Large intestine (tissue), 3 donors: ENCODE measurements at regions not wholly inside any gene's neighbourhood (a gene's known extent, or its start where the extent isn't known, plus 50 kb on each side); places are given as distances from the start of the nearest gene placed in this dataset.
"Not testable (repeated sequence)": the region's sequence is repeated elsewhere in the genome, so short reads cannot be mapped to it uniquely, and the experiment has no call there.

Experiments used
- DNase-seq, 2 donors: peaks; one replicate each; pipeline versions ENCODE4 v3.0.0 to v3.0.0-alpha.2; 2013
- H3K27ac ChIP-seq: one replicate; pipeline ENCODE4 v1.5.1; 2013; ENCODE audit warnings: low read length
- H3K27me3 ChIP-seq: 2 replicates; pipeline ENCODE4 v1.6.1; 2013; ENCODE audit warnings: low read length; ENCODE audit not compliant: control insufficient read depth, insufficient read depth
- H3K36me3 ChIP-seq: 2 replicates; pipeline ENCODE4 v1.6.1; 2013; ENCODE audit warnings: low read length; ENCODE audit not compliant: control insufficient read depth, insufficient read depth
- H3K4me1 ChIP-seq: one replicate; pipeline ENCODE4 v1.6.1; 2013; ENCODE audit warnings: low read length; ENCODE audit not compliant: control insufficient read depth, insufficient read depth
- H3K4me3 ChIP-seq: one replicate; pipeline ENCODE4 v1.5.1; 2013; ENCODE audit warnings: low read length
- H3K9me3 ChIP-seq: one replicate; pipeline ENCODE4 v1.6.1; 2013; ENCODE audit warnings: mild to moderate bottlenecking, low read depth, low read length, moderate library complexity; ENCODE audit not compliant: control insufficient read depth
- WGBS: methylation state at CpG from one replicate; pipeline ENCODE4 v1.1.5; 2013; ENCODE audit warnings: low lambda C conversion rate; ENCODE audit not compliant: insufficient coverage; 5-methylcytosine and 5-hydroxymethylcytosine counted together

DNA sequence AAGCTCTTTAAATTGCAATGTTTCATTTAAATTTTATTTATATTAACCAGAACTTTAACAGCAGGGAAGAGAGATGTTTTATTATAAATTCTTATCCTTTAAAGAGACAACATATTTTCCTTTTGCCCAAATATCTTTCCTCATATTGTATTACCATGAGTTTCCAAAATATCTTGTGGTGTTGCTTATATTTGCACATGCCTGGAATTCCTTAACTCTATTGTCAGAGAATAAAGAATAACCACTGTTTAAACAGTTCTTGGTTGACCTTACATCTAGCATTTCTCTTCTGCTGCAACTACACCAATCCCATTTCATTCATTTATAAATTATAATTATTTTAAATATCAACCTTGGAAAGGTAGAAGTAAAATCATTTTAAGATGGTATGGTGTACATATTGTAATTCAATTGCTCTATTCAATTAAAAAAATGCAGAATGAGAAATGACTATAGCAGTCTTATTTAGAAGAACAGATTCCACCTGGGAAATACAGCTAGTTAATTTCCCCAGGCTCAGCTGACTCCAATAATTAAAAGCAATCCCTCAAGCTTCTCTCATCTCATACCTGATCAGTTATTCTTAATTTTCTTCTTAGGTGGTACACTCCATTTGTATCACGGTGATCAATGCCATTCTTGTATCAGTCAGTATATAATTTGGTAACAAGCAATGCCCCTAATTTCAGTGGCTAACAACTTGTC, 923.3 kb downstream of the KCNA4 start:
- no peaks in the 10 kb centered on the region for H3K36me3 ChIP-seq
- H3K27me3 ChIP-seq: no peaks in the 10 kb centered on the region
- WGBS: no CpG with 5 or more reads among the region's 1 CpG

GRCh38 chr11:29087200-29087812, 929.5 kb downstream of the KCNA4 start:
- no peak for DNase-seq
- Histone ChIP-seq H3K36me3 (no peaks in the 10 kb centered on the region), H3K4me1 (no peaks in the 10 kb centered on the region), H3K9me3 (no peaks in the 10 kb centered on the region), H3K27ac (no peak overlapping the region), H3K27me3 (no peaks in the 10 kb centered on the region), H3K4me3 (no peak overlapping the region)
- 0% methylated on average over 1 of the region's 1 CpG for WGBS

More for the DNA sequence above, 923.3 kb downstream of the KCNA4 start:
- no peaks in the 10 kb centered on the region for H3K9me3 ChIP-seq
- H3K4me3 ChIP-seq: no peak overlapping the region
- H3K4me1 ChIP-seq: no peaks in the 10 kb centered on the region
- DNase-seq: no peak
- no peak overlapping the region for H3K27ac ChIP-seq

- no peak overlapping the region for H3K27ac ChIP-seq
- DNase-seq: no peak
- no peaks in the 10 kb centered on the region for H3K4me1 ChIP-seq
- no peak overlapping the region for H3K4me3 ChIP-seq
- no CpG with 5 or more reads among the region's 2 CpGs for WGBS
- H3K9me3 ChIP-seq: no peaks in the 10 kb centered on the region
- no peaks in the 10 kb centered on the region for H3K36me3 ChIP-seq
- no peaks in the 10 kb centered on the region for H3K27me3 ChIP-seq
Measured at GRCh38 chr11:29075726-29076125, 941.1 kb downstream of the KCNA4 start.

GRCh38 chr11:29063630-29064361, 953.0 kb downstream of the KCNA4 start:
- Histone ChIP-seq H3K9me3 (no peaks in the 10 kb centered on the region), H3K27me3 (no peaks in the 10 kb centered on the region), H3K4me1 (no peaks in the 10 kb centered on the region), H3K36me3 (no peaks in the 10 kb centered on the region), H3K4me3 (no peak overlapping the region), H3K27ac (no peak overlapping the region)
- no peak for DNase-seq
- WGBS: no CpG with 5 or more reads among the region's 3 CpGs

GRCh38 chr11:29061452-29061851, 953.3 kb downstream of the METTL15 start:
- H3K4me3 ChIP-seq: no peak overlapping the region
- no peaks in the 10 kb centered on the region for H3K36me3 ChIP-seq
- H3K27me3 ChIP-seq: no peaks in the 10 kb centered on the region
- DNase-seq: no peak
- no peaks in the 10 kb centered on the region for H3K4me1 ChIP-seq
- no peaks in the 10 kb centered on the region for H3K9me3 ChIP-seq
- H3K27ac ChIP-seq: no peak overlapping the region

- not testable (repeated sequence) for DNase-seq, H3K9me3 ChIP-seq, H3K36me3 ChIP-seq, H3K4me3 ChIP-seq, H3K4me1 ChIP-seq, H3K27me3 ChIP-seq, H3K27ac ChIP-seq
- WGBS: no CpG with 5 or more reads among the region's 2 CpGs
Measured at GRCh38 chr11:29056487-29056886, 948.3 kb downstream of the METTL15 start.

DNA sequence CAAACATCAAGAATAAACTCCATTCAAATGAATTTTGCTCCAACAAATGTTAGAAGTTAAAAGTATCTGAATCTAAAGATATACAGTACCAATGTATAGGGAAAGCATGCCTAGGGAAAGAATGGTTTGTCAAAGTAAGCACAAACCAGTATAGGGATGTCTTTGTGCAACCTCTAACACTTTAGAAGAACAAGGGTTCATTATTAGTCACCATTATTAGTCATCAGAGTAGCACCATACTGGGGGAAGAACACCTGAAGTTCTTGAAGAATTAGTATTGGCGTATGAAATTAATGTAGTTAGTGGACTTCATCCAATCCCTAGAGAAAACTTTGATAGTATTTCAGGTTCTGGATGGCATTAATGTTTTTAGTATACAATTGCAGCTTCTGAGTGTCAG, 943.7 kb downstream of the METTL15 start:
- DNase-seq: no peak
- Histone ChIP-seq H3K9me3 (peaks cover 3% of the 10 kb centered on the region), H3K27me3 (no peaks in the 10 kb centered on the region), H3K4me1 (no peaks in the 10 kb centered on the region), H3K36me3 (no peaks in the 10 kb centered on the region), H3K4me3 (no peak overlapping the region), H3K27ac (no peak overlapping the region)
- WGBS: no CpG with 5 or more reads among the region's 1 CpG

DNA sequence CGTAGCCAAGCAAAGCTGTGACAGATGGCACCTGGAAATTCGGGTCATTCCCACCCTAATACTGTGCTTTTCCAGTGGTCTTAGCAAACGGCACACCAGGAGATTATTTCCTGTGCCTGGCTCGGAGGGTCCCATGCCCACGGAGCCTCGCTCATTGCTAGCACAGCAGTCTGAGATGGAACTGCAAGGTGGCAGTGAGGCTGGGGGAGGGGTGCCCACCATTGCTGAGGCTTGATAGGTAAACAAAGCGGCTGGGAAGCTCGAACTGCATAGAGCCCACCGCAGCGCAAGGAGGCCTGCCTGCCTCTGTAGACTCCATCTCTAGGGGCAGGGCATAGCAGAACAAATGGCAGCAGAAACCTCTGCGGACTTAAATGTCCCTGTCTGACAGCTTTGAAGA, 942.8 kb downstream of the METTL15 start:
- WGBS: no CpG with 5 or more reads among the region's 11 CpGs
- H3K27me3 ChIP-seq, H3K9me3 ChIP-seq, H3K4me3 ChIP-seq, H3K36me3 ChIP-seq, H3K4me1 ChIP-seq, DNase-seq, H3K27ac ChIP-seq: not testable (repeated sequence)

DNA sequence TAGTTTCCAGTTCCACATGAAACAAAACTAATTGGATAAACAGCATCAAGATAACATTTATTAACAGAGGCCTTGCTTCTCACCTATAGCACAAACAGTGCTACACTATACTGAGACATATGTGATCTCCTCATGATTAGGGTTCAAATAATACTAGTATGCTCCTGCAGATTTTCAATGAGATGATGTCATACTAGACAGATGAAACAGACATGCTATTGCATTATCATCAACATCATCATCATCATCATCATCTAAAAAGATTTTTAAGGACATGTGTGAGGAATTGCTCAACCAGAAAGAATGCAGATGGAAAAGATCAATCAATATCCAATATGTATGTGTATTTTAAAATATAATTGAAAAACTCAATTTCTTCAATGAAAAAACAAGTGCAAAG, 932.3 kb downstream of the METTL15 start:
- Histone ChIP-seq H3K27ac (no peak overlapping the region), H3K9me3 (no peaks in the 10 kb centered on the region), H3K4me1 (no peaks in the 10 kb centered on the region), H3K36me3 (no peaks in the 10 kb centered on the region), H3K4me3 (no peak overlapping the region), H3K27me3 (no peaks in the 10 kb centered on the region)
- no peak for DNase-seq

- peaks cover 6% of the 10 kb centered on the region for H3K9me3 ChIP-seq
- H3K27ac ChIP-seq: no peak overlapping the region
- 20% methylated on average over 1 of the region's 2 CpGs for WGBS
- no peaks in the 10 kb centered on the region for H3K4me1 ChIP-seq
- H3K36me3 ChIP-seq: no peaks in the 10 kb centered on the region
- H3K4me3 ChIP-seq: no peak overlapping the region
- H3K27me3 ChIP-seq: no peaks in the 10 kb centered on the region
- no peak for DNase-seq
Measured at GRCh38 chr11:29032384-29033149, 924.4 kb downstream of the METTL15 start.
